Sciatic nerve (tissue), 2 donors: ENCODE measurements at regions not wholly inside any gene's neighbourhood (a gene's known extent, or its start where the extent isn't known, plus 50 kb on each side); places are given as distances from the start of the nearest gene placed in this dataset.

Experiments used
- ATAC-seq: fragments of 200-7000 bp; cut with Tn5 transposase; one replicate; pipeline ENCODE4 v1.9.1; 2020; ENCODE audit warnings: mild to moderate bottlenecking, moderate library complexity
- DNase-seq: peaks from one replicate; pipeline ENCODE4 v3.0.0-alpha.2; 2020; ENCODE audit warnings: low spot score
- intact Hi-C: fragments of 100-400 bp; cut with DNase I; formaldehyde crosslinking; loops from one replicate; pipeline ENCODE4 v1.14.2; 2022
- donor health status: DM: no; HTN: no; CAD: no.
- donor health status: DM: no; HTN: no; CAD: no.

DNA sequence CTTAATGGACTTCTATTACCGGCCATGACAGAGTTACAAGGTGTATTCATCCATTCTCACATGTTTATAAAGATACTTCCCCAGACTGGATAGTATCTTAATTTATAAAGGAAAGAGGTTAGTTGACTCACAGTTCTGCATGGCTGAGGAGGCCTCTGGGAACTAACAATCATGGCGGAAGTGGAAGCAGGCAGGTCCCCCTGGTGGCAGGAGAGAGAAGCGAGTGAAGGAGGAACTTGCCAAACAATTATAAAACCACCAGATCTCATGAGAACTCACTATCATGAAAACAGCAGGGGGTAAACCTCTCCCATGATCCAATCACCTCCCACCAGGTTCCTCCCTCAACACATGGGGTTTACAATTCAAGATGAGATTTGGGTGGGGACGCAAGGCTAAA lies 170.0 kb upstream of the PDGFD start:
- DNase-seq: no peak
- intact Hi-C loops: no loop called here
- ATAC-seq: no peak

DNA sequence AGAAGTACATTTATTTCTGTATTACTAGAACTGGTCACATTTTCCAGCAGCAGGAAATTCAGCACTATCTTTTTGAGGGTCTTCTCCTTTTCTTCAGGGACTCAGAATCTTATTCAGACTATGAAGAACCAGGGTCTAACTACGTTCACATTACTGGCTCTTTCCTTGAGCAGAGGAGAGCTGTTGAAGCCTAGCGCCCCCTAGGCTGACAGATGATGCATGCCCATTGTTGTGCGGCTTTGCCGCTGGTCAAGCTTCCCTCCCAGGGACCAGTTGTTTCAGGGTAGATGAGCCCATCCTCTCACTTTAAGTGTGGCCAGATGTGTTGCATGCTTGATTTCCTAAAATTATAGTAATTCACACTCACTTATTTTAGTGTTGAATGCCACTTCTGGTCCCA lies 168.2 kb upstream of the PDGFD start:
- ATAC-seq: no peak
- DNase-seq: no peak
- intact Hi-C loops: no loop called here

DNA sequence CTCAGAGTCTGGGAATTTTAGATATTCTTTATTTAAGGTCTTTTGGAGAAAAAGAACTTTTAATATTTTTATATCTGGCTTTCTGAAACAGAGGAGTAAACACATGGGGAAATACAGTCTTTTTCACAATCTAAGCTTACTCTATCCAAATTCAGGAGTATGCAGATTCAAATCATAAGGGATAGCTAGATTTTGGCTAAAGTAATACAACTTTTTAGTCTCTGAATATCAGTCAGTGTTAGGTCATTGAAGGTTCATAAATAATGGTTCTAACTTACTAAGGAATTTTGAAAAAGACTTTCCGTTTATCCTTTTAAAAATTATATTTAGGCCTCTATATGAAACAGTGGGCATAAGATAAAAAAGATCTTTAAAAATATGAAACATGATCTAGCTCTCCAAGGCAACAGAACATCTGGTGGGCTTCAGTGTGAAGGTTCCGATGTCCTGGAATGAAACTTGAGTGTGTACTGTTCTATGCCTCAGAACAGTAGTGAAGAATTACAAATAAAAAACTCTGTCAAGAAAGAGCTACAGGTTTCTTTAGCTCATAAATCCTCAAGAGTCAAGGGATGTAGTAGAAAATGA lies 165.2 kb upstream of the PDGFD start:
- intact Hi-C loops: no loop called here
- ATAC-seq (no peak), DNase-seq (no peak)

DNA sequence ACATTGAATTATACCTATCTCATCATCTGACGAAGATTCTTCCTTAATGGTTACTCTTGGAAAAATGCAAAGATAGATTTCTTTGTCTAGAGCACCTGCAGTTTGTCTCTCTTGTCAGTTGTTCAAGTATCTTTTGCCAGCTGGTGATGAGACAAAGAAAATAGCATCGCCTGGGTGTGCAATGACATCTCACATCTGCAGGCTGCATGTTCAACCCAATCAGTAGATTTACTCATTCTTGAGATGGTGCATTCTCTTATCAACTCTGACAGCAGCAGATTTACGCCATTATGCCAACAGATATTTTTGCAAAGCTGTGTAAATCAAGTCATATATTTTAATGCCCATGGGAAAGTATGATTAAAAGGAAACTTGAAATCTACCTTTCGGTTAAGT lies 164.6 kb upstream of the PDGFD start:
- DNase-seq (no peak), ATAC-seq (no peak)
- intact Hi-C loops: no loop called here

DNA sequence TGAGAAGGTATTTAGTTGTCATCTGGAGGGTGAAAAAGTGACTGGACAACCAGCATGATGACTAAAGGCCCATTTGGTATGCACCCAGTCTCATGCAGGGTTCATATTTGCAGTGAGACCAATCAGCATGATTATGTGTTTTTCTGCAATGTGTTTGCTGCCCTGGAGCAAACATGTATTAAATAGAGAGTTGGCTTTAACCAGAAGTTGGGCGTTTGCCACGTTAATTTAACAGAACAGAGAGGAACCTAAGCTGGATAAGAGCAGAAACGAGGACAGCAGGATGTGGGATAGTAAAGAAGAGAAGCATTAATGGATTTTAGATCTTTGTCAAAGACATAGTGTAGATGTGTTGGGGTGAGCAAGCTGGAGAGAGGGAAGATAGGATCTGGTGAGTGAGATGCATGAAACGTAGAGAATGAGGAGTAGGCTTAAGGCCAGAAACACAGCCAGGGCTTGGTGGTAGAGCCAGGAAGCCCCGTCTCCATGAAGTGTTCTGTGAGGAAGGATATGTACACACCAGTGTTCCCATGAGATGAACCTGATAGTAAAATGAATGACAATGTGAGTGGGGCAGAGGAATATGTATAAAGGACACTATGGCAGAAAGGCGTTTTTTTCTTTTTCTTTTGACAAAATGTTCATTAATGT lies 164.0 kb upstream of the PDGFD start:
- intact Hi-C loops: no loop called here
- DNase-seq: no peak
- no peak for ATAC-seq

DNA sequence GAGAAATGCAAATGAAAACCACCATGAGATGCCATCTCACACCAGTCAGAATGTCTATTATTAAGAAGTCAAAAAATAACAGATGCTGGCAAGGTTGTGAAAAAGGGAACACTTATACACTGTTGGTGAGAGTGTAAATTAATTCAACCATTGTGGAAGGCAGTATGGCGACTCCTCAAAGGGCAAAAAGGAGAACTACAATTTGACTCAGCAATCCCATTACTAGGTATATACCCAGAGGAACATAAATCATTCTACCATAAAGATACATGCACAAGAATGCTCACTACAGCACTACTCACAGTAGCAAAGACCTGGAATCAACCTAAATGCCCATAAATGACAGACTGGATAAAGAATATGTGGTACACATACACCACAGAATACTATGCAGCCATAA lies 161.1 kb upstream of the PDGFD start:
- DNase-seq (no peak), ATAC-seq (no peak)
- intact Hi-C loops: no loop called here

DNA sequence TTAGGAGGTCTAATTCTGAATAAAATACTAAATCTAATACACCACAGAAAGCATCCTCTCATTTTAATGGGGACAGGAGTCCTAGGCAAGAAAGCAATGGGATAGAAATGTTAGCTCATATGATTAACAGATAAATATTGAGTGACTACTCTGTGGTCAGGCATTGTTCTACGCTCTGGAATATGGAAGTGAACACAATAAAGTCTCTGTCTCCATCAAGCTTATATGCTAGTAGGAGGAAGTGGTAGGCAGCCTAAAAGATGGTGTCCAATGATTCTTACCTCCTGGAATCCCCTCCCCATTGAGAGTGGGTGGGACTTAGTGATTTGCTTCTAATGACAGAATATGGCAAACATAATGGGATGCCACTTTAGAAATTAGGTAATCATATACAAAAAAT lies 160.3 kb upstream of the PDGFD start:
- intact Hi-C loops: no loop called here
- ATAC-seq: no peak
- no peak for DNase-seq

DNA sequence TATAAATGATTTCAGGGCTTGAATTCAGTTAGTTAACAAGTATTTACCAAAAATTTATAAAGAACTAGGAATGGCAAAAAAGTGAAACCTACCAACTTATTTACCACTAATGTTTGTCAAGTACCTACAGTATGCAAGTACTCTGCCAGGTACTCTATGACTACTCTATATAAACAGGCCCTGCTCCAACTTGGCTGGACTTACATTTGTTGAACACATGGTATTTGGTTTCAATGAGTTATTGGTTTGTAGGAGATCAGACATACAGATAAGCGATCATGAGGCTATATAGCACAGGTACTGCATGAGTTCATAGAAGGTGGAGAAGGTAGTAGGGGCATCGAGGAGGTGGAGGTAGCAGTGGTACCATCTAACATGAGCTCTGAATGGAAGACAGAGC lies 159.9 kb upstream of the PDGFD start:
- DNase-seq (no peak), ATAC-seq (no peak)
- intact Hi-C loops: no loop called here

DNA sequence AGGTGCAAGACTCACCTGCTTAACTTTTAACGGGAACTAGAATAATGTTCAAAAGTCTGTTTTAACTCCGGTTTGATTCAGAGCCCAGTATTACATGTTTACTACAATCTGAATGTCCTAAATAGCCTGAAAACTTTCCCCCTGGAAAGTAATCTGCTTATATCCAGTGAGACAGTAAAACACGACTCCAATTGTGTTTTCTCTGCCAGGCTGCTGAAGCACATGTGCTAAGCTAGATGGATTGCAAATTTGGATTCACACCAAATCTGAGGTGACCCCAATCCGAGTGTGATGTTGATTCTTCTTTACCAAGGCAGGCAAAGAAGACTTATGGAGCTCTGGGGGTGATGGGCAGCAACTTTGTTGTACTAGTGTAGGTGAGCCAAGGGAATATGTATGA lies 158.7 kb upstream of the PDGFD start:
- intact Hi-C loops: no loop called here
- ATAC-seq: no peak
- DNase-seq: no peak

DNA sequence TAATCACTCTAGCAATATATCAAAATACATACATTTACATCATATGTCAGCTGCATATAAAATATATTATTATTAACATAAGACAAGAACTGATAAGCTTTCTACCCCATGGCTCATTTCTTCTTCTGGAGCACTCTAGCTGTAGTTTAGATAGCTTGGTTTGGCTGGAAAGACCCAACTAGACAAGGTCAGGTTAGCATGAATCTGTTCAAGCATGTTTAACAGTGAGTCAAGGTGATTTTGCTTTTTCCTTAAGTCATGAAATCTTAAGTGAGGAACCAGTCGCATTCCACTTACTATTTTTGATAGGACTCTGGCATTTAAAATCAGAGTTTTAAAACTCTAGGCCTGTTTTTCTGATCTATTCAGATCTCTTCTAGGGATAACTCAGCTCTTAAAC lies 157.0 kb upstream of the PDGFD start:
- no peak for ATAC-seq
- intact Hi-C loops: no loop called here
- DNase-seq: no peak

DNA sequence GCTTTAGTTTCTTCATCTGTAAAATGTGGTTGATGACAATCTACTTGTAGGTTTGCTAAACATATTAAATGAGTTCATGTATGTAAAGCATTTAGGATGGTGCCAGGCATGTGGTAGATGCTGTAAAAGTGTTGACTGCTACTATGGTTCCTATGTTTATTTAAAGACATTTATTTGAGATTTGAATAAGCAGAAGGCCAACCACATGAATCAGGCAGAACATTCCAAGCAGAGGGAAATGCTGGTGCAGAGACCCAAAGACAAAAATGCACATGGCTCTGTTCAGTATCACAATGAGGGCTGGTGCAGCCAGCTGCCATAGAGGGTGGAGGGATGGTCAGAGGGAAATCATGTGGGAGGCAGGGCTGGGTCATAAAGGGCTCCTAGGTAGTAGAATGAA lies 156.2 kb upstream of the PDGFD start:
- ATAC-seq (no peak), DNase-seq (no peak)
- intact Hi-C loops: no loop called here

DNA sequence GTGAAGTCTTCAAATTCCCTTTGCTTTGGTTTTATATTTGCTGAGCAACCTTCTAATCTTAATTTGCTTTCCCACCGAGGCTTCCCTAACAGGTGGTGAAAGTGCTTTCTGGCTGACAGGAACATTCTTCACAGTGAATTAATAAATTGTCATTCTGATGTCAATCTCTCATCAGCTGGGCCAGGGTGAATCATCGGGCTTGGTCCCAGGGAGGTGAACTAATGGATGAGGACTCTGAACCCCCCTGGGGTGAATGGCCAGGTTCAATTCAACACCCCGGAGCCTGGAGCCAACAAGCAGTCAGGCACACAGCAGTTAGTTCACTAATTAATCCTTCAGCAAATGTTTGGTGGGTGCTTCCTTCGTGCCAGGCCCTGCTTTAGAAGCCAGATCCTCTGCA lies 155.4 kb upstream of the PDGFD start:
- intact Hi-C loops: no loop called here
- no peak for ATAC-seq
- no peak for DNase-seq

DNA sequence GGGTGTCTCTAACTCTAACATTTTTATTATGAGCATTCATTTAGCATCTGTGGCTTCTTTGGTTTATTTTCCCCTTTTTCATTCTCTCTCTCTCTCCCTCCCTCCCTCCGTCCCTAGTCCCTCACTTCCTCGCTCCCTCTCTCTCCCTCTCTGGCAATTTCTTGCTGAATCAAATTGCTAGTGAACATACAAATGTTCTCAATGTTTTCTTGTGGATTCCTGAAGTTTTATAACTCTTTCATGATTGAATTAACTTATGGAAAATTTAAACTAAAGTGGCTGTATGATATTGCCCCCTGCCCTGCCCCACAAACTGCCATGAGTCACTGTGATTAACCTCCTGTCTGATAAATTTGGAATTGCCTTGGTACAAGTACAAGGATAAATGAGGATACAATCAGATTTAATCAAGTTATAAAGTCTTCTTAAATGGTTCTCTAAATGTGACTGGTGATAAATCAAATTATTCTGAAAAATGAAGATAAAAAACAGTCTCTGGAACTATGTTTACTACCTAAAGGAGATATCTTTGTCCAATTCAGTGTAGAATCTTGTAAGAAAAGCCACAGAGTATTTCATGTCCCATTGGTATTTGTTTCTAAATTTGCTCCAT lies 143.0 kb upstream of the PDGFD start:
- ATAC-seq: no peak
- intact Hi-C loops: no loop called here
- DNase-seq: no peak

DNA sequence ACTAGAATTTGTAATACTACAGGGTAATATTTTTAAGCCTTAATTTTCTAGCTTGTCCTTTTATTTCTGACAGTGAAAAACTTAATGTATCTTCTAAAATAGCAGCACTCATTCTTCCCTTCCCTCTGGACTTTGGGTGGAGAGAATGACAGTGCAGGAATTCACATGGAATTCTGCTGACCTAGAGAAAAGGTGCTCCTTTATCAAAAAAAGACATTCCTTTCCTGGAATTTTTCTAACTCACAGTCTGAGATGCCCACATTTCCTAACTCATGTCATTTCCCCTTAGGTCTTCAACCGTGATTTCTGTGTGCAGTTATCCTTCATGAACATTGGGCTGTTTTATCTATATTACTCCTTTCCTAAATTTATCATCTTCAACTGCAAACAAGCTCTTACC lies 137.8 kb upstream of the PDGFD start:
- DNase-seq: no peak
- no peak for ATAC-seq
- intact Hi-C loops: no loop called here

DNA sequence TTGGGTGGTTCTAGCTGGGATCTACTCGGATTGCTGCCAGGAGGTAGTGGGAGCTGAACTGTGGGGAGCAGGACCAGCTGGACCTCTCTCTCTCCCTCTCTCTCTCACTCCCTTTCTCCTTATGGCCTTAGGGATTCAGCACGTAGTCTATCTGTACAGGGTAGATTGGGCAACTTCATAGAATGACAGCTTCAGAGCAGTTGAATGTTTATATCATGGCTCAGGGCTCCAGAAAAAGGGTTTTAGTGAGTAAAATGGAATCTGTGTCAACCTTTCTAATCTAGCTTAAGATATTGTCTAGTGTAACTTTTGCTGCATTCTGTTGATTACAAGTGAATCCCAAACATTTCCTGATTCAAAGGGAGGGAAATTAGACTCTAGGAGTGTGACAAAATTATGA lies 127.7 kb upstream of the PDGFD start:
- intact Hi-C loops: no loop called here
- no peak for ATAC-seq
- DNase-seq: no peak

DNA sequence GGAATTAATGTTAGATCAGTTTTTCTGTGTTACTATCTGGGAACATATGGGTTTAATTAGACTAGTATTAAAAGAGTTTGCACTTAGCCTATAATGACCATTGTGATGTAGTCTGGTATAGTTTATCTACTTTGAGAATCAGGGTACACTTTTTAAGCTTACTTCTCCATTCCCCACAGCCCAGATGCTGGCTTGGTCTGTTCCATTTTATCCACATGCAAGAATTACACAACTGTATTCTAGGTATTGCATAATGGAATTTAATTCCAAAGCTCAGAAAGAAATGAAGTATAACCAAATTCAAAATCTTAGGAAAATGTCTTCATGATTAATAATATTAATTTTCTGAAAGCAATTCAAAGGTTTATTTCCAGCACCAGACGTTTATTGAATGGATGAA lies 122.2 kb upstream of the PDGFD start:
- intact Hi-C loops: no loop called here
- ATAC-seq (peak; percentile 52), DNase-seq (no peak)

DNA sequence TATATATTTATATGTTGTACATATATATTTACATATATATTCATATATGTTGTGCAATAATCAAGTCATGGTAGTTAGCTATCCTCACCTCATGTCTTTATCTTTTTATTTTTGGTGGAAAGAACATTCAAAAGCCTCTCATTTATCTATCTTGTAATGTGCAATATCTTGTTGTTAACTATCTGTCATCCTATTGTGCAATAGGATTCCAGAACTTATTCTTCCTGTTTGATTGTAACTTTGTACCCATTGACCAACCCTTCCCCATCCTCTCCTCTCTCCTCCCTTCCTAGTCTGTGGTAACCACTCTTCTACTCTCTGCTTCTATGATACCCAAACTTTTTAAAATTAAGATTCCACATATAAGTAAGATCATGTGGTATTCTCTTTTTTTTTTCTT lies 115.6 kb upstream of the PDGFD start:
- DNase-seq (no peak), ATAC-seq (no peak)
- intact Hi-C loops: no loop called here

DNA sequence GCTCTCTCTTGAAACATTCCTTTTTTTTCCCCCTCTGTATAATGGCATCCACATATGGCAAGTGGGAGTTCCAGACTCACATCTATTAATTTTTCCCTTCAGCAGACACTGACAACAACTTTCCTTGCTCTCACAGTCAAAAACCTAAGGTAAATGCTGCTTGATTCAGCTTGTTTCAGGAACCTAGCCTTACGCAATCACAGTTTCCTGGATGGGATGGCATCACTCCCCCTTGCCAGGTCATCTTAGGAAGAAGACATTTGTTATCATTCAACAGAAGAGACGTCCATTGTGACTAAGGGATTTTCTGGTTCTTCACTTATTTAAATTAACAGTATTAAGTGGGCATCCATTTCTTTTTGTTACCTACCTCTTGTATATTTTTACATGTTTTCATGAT lies 112.0 kb upstream of the PDGFD start:
- DNase-seq (no peak), ATAC-seq (no peak)
- intact Hi-C loops: no loop called here

DNA sequence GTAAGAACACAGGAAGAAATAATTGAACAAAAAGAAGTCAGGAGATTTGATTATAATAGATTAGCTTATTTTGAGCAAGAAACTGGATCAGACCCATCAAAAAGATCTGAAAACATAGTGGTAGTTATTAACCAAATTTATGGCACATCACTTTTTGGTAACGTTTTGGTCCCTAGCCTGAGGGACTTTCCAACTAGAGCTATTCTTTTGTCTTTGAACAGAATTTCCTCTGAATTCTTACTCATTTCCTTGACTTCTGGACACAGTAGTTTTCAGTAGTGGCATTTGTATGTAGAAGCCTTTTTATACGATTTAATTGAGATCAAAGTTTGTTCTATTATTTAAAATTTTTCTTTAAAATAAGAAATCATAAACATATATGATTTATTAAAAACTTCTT lies 96.5 kb upstream of the PDGFD start:
- ATAC-seq: no peak
- no peak for DNase-seq
- intact Hi-C loops: no loop called here

DNA sequence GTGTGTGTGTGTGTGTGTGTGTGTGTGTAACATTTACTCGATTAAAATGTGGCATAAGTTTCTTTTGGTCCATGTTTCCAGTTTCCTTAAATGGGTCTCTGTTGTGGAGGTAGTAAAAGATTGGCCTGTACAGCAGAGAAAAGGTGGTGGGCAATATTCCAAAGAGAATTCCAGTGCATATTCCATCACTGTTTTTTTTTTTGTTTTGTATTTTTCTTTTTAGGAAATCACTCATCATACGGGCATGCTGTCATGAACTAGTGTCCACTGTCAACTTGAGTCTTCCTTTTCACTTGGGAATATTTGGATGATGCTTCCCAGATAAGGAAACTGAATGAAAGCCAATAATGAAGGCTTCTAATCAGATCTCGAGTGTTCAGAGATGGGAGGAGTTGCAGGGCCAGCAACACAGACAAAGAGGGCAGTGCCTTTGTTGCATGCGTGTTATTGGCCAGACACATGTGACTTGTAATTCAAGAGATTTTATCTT lies 95.2 kb upstream of the PDGFD start:
- ATAC-seq (no peak), DNase-seq (no peak)
- intact Hi-C loops: no loop called here

DNA sequence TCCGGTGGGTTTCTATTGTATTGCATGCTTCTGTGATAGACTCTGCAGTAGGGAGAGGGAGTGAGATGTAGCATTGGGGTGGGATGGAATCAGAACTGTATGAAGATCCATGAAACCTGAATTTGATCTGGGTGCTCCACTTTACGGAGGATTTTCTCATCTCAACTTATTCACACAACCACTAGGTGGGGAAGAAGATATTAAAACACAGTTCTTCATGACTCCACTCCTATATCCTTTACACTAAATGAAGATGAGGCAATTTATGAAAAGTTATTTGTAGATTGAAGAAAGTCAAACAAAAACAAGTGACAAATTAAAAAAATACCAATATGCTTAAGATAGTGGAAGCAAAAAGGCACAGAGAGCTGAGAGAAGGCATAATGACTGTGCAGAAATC lies 92.6 kb upstream of the PDGFD start:
- ATAC-seq (no peak), DNase-seq (no peak)
- intact Hi-C loops: no loop called here
